ENCODE measurements at regions not wholly inside any gene's neighbourhood (a gene's known extent, or its start where the extent isn't known, plus 50 kb on each side); places are given as distances from the start of the nearest gene placed in this dataset.
A peak's percentile ranks its signal among the peaks of the same experiment; 100 is the strongest.
"Not testable (repeated sequence)": the region's sequence is repeated elsewhere in the genome, so short reads cannot be mapped to it uniquely, and the experiment has no call there.

GRCh38 chr4:86512631-86513030, 81.5 kb upstream of the PTPN13 start:
- H3K4me3 ChIP-seq (ENCODE audit: low read depth in 1 of 3, low read length in 3 of 3): no peak overlapping the region
- no peak for DNase-seq (ENCODE audit: low spot score)
- no peaks in the 10 kb centered on the region for H3K4me1 ChIP-seq (ENCODE audit: control insufficient read depth in 4 of 4, insufficient read depth in 4 of 4, low read length in 3 of 4)
- H3K36me3 ChIP-seq (ENCODE audit: control insufficient read depth in 4 of 4, insufficient read depth in 3 of 4, low read depth in 1 of 4, low read length in 3 of 4): no peaks in the 10 kb centered on the region
- no peak overlapping the region for H3K27ac ChIP-seq (ENCODE audit: low read depth in 1 of 2, low read length in 2 of 2)
- TF ChIP-seq GABPA (IDR thresholded peaks at IDR 0.05 in 1 of 2, conservative IDR thresholded peaks at IDR 0.05 in 1 of 2) (no peak), ATF3 (IDR thresholded peaks at IDR 0.05) (no peak), YY1 (IDR thresholded peaks at IDR 0.05) (no peak), HNF4G (IDR thresholded peaks at IDR 0.05) (no peak), REST (IDR thresholded peaks at IDR 0.05) (no peak), EGR1 (IDR thresholded peaks at IDR 0.05; ENCODE audit: low read depth in 2 of 2) (no peak), JUND (IDR thresholded peaks at IDR 0.05) (no peak), TAF1 (conservative IDR thresholded peaks at IDR 0.05) (no peak), SP1 (IDR thresholded peaks at IDR 0.05) (no peak), CTCF (IDR thresholded peaks at IDR 0.05; ENCODE audit: low read depth, low read length, missing input control) (no peak), MAX (IDR thresholded peaks at IDR 0.05) (no peak)
- no peak overlapping the region for H3K9ac ChIP-seq (ENCODE audit: low read depth in 1 of 2, low read length in 2 of 2)
- no peaks in the 10 kb centered on the region for H3K9me3 ChIP-seq (ENCODE audit: control insufficient read depth in 4 of 4, low read length in 3 of 4)
- H3K27me3 ChIP-seq (ENCODE audit: control insufficient read depth in 4 of 4, insufficient read depth in 4 of 4, low read length in 3 of 4): no peaks in the 10 kb centered on the region

- 49% methylated on average over 1 of the region's 1 CpG for WGBS
- H3K9ac ChIP-seq (ENCODE audit: low read depth in 1 of 2, low read length in 2 of 2); H3K27ac ChIP-seq (ENCODE audit: low read depth in 1 of 2, low read length in 2 of 2); H3K27me3 ChIP-seq (ENCODE audit: control insufficient read depth in 4 of 4, insufficient read depth in 4 of 4, low read length in 3 of 4); H3K9me3 ChIP-seq (ENCODE audit: control insufficient read depth in 4 of 4, low read length in 3 of 4); H3K36me3 ChIP-seq (ENCODE audit: control insufficient read depth in 4 of 4, insufficient read depth in 3 of 4, low read depth in 1 of 4, low read length in 3 of 4); H3K4me3 ChIP-seq (ENCODE audit: low read depth in 1 of 3, low read length in 3 of 3); H3K4me1 ChIP-seq (ENCODE audit: control insufficient read depth in 4 of 4, insufficient read depth in 4 of 4, low read length in 3 of 4); DNase-seq (ENCODE audit: low spot score): not testable (repeated sequence)
- peak; percentile 9 to 43 for TF ChIP-seq HNF4A (conservative IDR thresholded peaks at IDR 0.05)
Measured at GRCh38 chr4:86515963-86516362, 78.2 kb upstream of the PTPN13 start.

- Histone ChIP-seq H3K4me3 (ENCODE audit: low read depth in 1 of 3, low read length in 3 of 3) (no peak overlapping the region), H3K27me3 (ENCODE audit: control insufficient read depth in 4 of 4, insufficient read depth in 4 of 4, low read length in 3 of 4) (peaks cover 0 to 5% (median 0%) of the 10 kb centered on the region in 4 donors), H3K27ac (ENCODE audit: low read depth in 1 of 2, low read length in 2 of 2) (no peak overlapping the region), H3K9ac (ENCODE audit: low read depth in 1 of 2, low read length in 2 of 2) (no peak overlapping the region), H3K9me3 (ENCODE audit: control insufficient read depth in 4 of 4, low read length in 3 of 4) (peaks cover 0 to 5% (median 2%) of the 10 kb centered on the region in 4 donors), H3K36me3 (ENCODE audit: control insufficient read depth in 4 of 4, insufficient read depth in 3 of 4, low read depth in 1 of 4, low read length in 3 of 4) (no peaks in the 10 kb centered on the region), H3K4me1 (ENCODE audit: control insufficient read depth in 4 of 4, insufficient read depth in 4 of 4, low read length in 3 of 4) (no peaks in the 10 kb centered on the region)
- no peak for DNase-seq (ENCODE audit: low spot score)
- WGBS: 87% methylated on average over 3 of the region's 3 CpGs
- no peak for TF ChIP-seq TAF1 (conservative IDR thresholded peaks at IDR 0.05)
- no peak for TF ChIP-seq FOXA2 (IDR thresholded peaks at IDR 0.05)
- no peak for TF ChIP-seq MAX (IDR thresholded peaks at IDR 0.05)
- no peak for TF ChIP-seq HNF4A (conservative IDR thresholded peaks at IDR 0.05)
- no peak for TF ChIP-seq FOXA1 (IDR thresholded peaks at IDR 0.05)
- TF ChIP-seq JUND (IDR thresholded peaks at IDR 0.05): no peak
- no peak for TF ChIP-seq NR2F2 (IDR thresholded peaks at IDR 0.05)
- no peak for TF ChIP-seq YY1 (IDR thresholded peaks at IDR 0.05)
- no peak for TF ChIP-seq RAD21 (IDR thresholded peaks at IDR 0.05)
- TF ChIP-seq ZBTB33 (IDR thresholded peaks at IDR 0.05): no peak
- no peak for TF ChIP-seq GABPA (IDR thresholded peaks at IDR 0.05 in 1 of 2, conservative IDR thresholded peaks at IDR 0.05 in 1 of 2)
- no peak for TF ChIP-seq ATF3 (IDR thresholded peaks at IDR 0.05)
- TF ChIP-seq EGR1 (IDR thresholded peaks at IDR 0.05; ENCODE audit: low read depth in 2 of 2): no peak
Measured at GRCh38 chr4:86521373-86521969, 72.6 kb upstream of the PTPN13 start.
